ENCODE measurements at regions not wholly inside any gene's neighbourhood (a gene's known extent, or its start where the extent isn't known, plus 50 kb on each side); places are given as distances from the start of the nearest gene placed in this dataset.

- no peak overlapping the region for H3K27ac ChIP-seq
- no peaks in the 10 kb centered on the region for H3K79me2 ChIP-seq
- no peak overlapping the region for H3K4me2 ChIP-seq (ENCODE audit: low read length)
- TF ChIP-seq CTCF (IDR thresholded peaks at IDR 0.05): no peak
- H3K36me3 ChIP-seq (ENCODE audit: control insufficient read depth, insufficient read depth, low read length): no peaks in the 10 kb centered on the region
- no peak overlapping the region for H3K4me3 ChIP-seq (ENCODE audit: low read depth, low read length)
- H3K9ac ChIP-seq: no peak overlapping the region
- H2AFZ ChIP-seq: no peak overlapping the region
- no peaks in the 10 kb centered on the region for H3K27me3 ChIP-seq (ENCODE audit: control insufficient read depth, insufficient read depth, low read length)
- no peaks in the 10 kb centered on the region for H3K4me1 ChIP-seq
- no peaks in the 10 kb centered on the region for H3K9me3 ChIP-seq (ENCODE audit: control insufficient read depth, low read length)
These were observed 102.3 kb downstream of the FOXL1 start for GRCh38 chr16:86680661-86681030.

- H3K27ac ChIP-seq: peak overlapping the region; percentile 2
- TF ChIP-seq CTCF (IDR thresholded peaks at IDR 0.05): no peak
- no peak overlapping the region for H3K9ac ChIP-seq
- no peaks in the 10 kb centered on the region for H3K27me3 ChIP-seq (ENCODE audit: control insufficient read depth, insufficient read depth, low read length)
- no peaks in the 10 kb centered on the region for H3K9me3 ChIP-seq (ENCODE audit: control insufficient read depth, low read length)
- no peaks in the 10 kb centered on the region for H3K36me3 ChIP-seq (ENCODE audit: control insufficient read depth, insufficient read depth, low read length)
- H3K4me1 ChIP-seq: no peaks in the 10 kb centered on the region
- no peak overlapping the region for H3K4me3 ChIP-seq (ENCODE audit: low read depth, low read length)
- H3K79me2 ChIP-seq: no peaks in the 10 kb centered on the region
- no peak overlapping the region for H2AFZ ChIP-seq
- no peak overlapping the region for H3K4me2 ChIP-seq (ENCODE audit: low read length)
These were observed 102.8 kb downstream of the FOXL1 start for GRCh38 chr16:86681031-86681756.

- Histone ChIP-seq H3K4me1 (no peaks in the 10 kb centered on the region), H3K36me3 (ENCODE audit: control insufficient read depth, insufficient read depth, low read length) (no peaks in the 10 kb centered on the region), H3K4me2 (ENCODE audit: low read length) (no peak overlapping the region), H2AFZ (no peak overlapping the region), H3K27ac (no peak overlapping the region), H3K4me3 (ENCODE audit: low read depth, low read length) (no peak overlapping the region), H3K27me3 (ENCODE audit: control insufficient read depth, insufficient read depth, low read length) (no peaks in the 10 kb centered on the region), H3K9me3 (ENCODE audit: control insufficient read depth, low read length) (no peaks in the 10 kb centered on the region), H3K79me2 (no peaks in the 10 kb centered on the region), H3K9ac (no peak overlapping the region)
- TF ChIP-seq CTCF (IDR thresholded peaks at IDR 0.05): no peak
These were observed 103.4 kb downstream of the FOXL1 start for GRCh38 chr16:86681757-86682106.

GRCh38 chr16:86682219-86682904 is 104.0 kb downstream of the FOXL1 start:
- no peaks in the 10 kb centered on the region for H3K4me1 ChIP-seq
- H3K9me3 ChIP-seq (ENCODE audit: control insufficient read depth, low read length): no peaks in the 10 kb centered on the region
- H3K79me2 ChIP-seq: no peaks in the 10 kb centered on the region
- TF ChIP-seq CTCF (IDR thresholded peaks at IDR 0.05): no peak
- H3K36me3 ChIP-seq (ENCODE audit: control insufficient read depth, insufficient read depth, low read length): no peaks in the 10 kb centered on the region
- no peak overlapping the region for H3K4me2 ChIP-seq (ENCODE audit: low read length)
- no peaks in the 10 kb centered on the region for H3K27me3 ChIP-seq (ENCODE audit: control insufficient read depth, insufficient read depth, low read length)
- H2AFZ ChIP-seq: no peak overlapping the region
- H3K4me3 ChIP-seq (ENCODE audit: low read depth, low read length): no peak overlapping the region
- H3K27ac ChIP-seq: no peak overlapping the region
- no peak overlapping the region for H3K9ac ChIP-seq
